PFSK-1 (cell line): ENCODE measurements at regions not wholly inside any gene's neighbourhood (a gene's known extent, or its start where the extent isn't known, plus 50 kb on each side); places are given as distances from the start of the nearest gene placed in this dataset.

ENCODE experiments used
- FOXP2 ChIP-seq: optimal IDR thresholded peaks from 2 replicates; pipeline ENCODE3; 2011; ENCODE audit warnings: borderline replicate concordance, control low read depth, inconsistent platforms; ENCODE audit not compliant: insufficient read depth; ENCODE audit errors: extremely low read length, extremely low read depth
- POLR2AphosphoS5 ChIP-seq: IDR thresholded peaks from 2 replicates; pipeline ENCODE4 v1.6.1; 2012; ENCODE audit warnings: low read depth, mild to moderate bottlenecking, control low read depth, low read length, moderate library complexity
- REST ChIP-seq, 2 experiments: IDR thresholded peaks; 2 replicates each; pipeline versions ENCODE4 v1.6.1 to v1.8.0; 2011 to 2012; ENCODE audit warnings: low read depth in 2 of 2, low read length in 2 of 2, control low read depth in 1 of 2, inconsistent platforms in 1 of 2, mild to moderate bottlenecking in 1 of 2, moderate library complexity in 1 of 2; ENCODE audit not compliant: insufficient read depth in 1 of 2
- SIN3A ChIP-seq: IDR thresholded peaks from 2 replicates; pipeline ENCODE4 v1.6.1; 2012; ENCODE audit warnings: mild to moderate bottlenecking, low read length, moderate library complexity, borderline replicate concordance; ENCODE audit not compliant: insufficient read depth
- TAF1 ChIP-seq: IDR thresholded peaks from 2 replicates; pipeline ENCODE4 v1.6.1; 2012; ENCODE audit warnings: low read length, control low read depth, borderline replicate concordance; ENCODE audit not compliant: insufficient read depth

GRCh38 chr3:193789455-193789854 is 196.4 kb downstream of the OPA1 start:
- TF ChIP-seq POLR2AphosphoS5 (no peak), REST (IDR thresholded peaks at IDR 0.05; ENCODE audit: insufficient read depth in 1 of 2, low read depth in 2 of 2, low read length in 2 of 2) (no peak), TAF1 (no peak), FOXP2 (no peak), SIN3A (no peak)

- TF ChIP-seq FOXP2 (no peak), REST (IDR thresholded peaks at IDR 0.05; ENCODE audit: insufficient read depth in 1 of 2, low read depth in 2 of 2, low read length in 2 of 2) (no peak)
Measured at GRCh38 chr3:193790086-193790990, 197.3 kb downstream of the OPA1 start.

GRCh38 chr3:193791041-193792032 is 198.3 kb downstream of the OPA1 start:
- TF ChIP-seq TAF1, result no peak
- TF ChIP-seq FOXP2, result no peak
- no peak for TF ChIP-seq SIN3A
- TF ChIP-seq REST (IDR thresholded peaks at IDR 0.05; ENCODE audit: insufficient read depth in 1 of 2, low read depth in 2 of 2, low read length in 2 of 2), result no peak
- TF ChIP-seq POLR2AphosphoS5, result no peak

GRCh38 chr3:193793123-193793522 is 200.1 kb downstream of the OPA1 start:
- TF ChIP-seq POLR2AphosphoS5, result no peak
- TF ChIP-seq REST (IDR thresholded peaks at IDR 0.05; ENCODE audit: insufficient read depth in 1 of 2, low read depth in 2 of 2, low read length in 2 of 2), result no peak
- no peak for TF ChIP-seq SIN3A
- TF ChIP-seq TAF1, result no peak
- no peak for TF ChIP-seq FOXP2
